Ramos (cell line): ENCODE measurements at regions not wholly inside any gene's neighbourhood (a gene's known extent, or its start where the extent isn't known, plus 50 kb on each side); places are given as distances from the start of the nearest gene placed in this dataset.

Experiments used
- in situ Hi-C: fragments of 300-500 bp; cut with MboI; formaldehyde crosslinking; loops from one replicate; pipeline ENCODE4 v1.14.3; 2022; ENCODE audit warnings: low sequenced_read_pairs; ENCODE audit not compliant: unreplicated experiment

- in situ Hi-C loops = no loop called here
Observed at GRCh38 chr10:58993480-58994221, 182.8 kb upstream of the PHYHIPL start.

DNA sequence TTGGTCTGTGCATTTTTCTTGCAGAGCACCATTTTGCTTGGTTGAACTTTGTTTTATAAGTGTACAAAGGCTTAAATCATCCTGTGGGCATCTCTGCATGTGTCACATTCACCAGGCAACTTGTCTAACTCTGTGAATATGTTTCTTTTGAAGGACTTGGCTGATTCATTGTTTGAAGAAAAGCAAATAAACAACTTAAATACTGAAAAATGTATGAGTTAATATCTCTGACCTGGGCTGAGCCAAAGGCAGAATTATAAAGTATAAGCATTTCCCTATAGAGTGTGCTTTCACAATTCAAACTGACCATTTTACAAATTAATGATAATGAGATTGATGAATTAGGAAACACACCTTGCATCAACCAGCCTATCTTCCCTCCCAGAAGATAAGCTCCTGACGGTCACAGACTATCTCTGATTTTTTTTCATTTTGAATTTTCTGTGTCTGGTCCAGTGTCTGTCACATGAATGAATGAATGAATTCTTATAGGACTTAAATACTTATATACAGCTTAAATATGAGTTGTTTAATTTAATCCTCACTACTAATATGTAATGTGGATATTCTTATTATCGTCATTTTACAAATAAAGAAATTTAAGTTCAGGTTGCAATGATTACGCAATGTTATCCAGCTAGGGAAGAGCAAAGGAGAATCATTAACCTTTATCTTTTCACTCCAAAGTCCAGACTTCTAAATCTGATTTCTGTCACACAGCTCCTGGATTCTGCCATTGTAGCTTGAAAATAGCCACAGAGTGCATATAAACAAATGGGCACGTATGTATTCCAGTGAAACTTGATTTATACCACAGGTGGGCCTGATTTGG lies 182.0 kb upstream of the PHYHIPL start:
- in situ Hi-C loops = no loop called here

DNA sequence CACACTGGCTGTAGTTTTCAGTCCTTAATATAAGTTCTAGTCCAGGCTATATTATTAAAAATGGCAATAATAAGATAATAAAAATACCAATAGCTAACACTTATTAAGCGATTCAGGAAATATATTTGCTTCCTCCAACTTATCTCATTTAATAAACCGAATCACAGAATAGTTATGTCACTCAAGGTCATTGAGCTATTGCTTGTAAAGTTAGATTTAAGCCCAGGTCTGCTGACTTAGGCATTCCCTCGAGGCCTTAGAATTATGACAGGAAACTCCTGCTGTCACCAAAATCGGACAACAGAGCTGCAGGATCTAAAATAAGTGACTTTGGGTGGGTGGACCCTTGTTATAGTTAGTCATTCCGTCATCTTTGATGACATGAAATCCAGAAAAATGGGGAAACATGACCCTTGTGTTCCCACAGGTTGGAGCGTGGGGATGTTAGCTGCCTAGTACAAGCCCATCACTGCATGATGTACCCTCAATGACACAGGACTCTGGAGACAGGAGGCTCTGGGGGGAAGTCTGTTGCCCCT lies 181.3 kb upstream of the PHYHIPL start:
- in situ Hi-C loops = no loop called here

GRCh38 chr10:58996063-58996462 lies 180.4 kb upstream of the PHYHIPL start:
- in situ Hi-C loops = no loop called here

- in situ Hi-C loops = no loop called here
Observed at GRCh38 chr10:58996866-58997265, 179.6 kb upstream of the PHYHIPL start.

DNA sequence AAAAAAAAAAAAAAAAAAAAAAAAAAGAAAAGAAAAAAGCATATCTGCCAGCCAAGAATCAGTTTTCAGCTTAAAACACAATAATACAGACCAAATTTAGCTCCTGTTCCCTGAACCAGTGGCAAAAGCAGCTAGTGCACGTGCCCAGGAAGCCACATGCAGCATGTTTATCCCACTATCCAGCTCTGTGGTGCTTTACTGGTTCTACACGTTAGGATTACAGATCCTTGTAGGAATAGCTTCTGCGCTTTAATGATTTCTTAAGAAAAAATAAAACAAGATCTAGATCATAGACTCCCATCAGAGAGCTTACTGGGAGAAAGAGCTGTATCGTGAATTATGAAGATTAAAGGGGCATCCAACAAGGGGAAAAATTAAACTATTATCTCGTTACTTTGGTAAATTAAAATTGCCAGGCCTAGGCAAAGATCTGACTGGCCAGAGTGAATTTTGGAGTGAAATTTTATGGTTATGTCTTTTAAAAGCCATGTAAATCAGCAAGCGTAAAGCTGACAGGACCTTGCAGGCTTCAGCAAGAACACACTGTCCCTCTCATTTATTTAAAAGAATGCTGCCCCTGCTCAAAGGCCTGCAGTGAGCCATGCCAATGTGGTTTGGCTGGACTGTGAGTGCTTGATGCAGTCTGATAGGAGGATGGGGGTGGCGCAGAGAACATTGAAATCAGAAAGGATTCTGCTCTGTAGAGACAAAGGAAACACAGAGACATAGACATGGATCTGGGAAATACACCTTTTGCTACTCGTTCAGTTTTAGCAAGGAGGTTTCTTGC lies 177.3 kb upstream of the PHYHIPL start:
- in situ Hi-C loops = no loop called here

DNA sequence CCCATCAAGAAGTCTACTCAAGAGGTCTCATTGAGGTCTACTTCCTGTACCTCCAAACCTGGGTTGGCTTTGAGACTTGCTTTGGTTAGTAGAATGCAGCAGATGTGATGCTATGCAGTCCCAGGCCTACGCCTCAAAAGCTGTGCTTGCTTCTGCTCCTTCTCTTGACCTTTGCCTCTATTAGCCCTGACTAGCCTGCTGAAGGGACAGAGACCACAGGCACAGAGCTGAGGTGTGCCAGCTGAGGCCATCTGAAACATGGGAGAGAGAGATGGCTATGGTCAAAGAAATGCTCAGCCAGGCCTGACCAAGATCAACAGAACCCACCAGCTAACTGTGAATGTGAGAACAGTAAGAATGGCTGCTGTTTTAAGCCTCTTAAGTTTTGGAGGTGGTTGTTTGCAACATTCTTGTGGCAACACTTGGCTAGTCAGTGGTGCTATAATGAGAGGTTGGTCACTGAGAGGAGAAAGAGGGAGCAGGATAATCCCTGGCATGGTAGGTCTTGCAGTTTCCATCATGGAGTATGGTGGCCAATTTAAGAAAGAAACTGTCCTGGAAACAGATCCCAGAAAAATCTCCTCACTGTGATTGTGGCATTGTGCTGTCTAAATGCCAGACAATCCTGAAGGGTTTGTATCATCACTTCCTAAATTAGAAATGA lies 176.1 kb upstream of the PHYHIPL start:
- in situ Hi-C loops = no loop called here

- in situ Hi-C loops = no loop called here
Observed at GRCh38 chr10:59002011-59002410, 174.4 kb upstream of the PHYHIPL start.

DNA sequence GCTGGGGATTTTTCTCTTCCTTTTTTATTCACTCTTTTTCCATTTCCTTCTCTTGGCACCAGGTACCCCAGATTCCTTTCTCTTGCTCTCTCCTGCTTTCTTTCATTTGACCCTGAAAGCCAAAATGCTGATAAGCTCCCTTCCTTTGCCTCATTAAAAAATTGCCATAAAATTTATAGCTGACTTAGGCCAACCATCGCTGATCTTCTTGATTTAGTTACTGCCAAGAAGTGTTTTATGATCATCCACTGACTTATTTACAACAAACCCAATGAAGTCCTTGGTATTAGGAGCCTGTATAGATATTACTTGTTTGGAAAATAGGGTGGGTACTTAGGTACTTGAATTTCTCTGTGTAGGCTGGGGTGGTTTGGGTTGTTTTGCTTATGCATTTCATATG lies 173.2 kb upstream of the PHYHIPL start:
- in situ Hi-C loops = no loop called here

GRCh38 chr10:59004392-59004791 lies 172.1 kb upstream of the PHYHIPL start:
- in situ Hi-C loops = no loop called here

GRCh38 chr10:59006511-59007306 lies 169.7 kb upstream of the PHYHIPL start:
- in situ Hi-C loops = no loop called here

DNA sequence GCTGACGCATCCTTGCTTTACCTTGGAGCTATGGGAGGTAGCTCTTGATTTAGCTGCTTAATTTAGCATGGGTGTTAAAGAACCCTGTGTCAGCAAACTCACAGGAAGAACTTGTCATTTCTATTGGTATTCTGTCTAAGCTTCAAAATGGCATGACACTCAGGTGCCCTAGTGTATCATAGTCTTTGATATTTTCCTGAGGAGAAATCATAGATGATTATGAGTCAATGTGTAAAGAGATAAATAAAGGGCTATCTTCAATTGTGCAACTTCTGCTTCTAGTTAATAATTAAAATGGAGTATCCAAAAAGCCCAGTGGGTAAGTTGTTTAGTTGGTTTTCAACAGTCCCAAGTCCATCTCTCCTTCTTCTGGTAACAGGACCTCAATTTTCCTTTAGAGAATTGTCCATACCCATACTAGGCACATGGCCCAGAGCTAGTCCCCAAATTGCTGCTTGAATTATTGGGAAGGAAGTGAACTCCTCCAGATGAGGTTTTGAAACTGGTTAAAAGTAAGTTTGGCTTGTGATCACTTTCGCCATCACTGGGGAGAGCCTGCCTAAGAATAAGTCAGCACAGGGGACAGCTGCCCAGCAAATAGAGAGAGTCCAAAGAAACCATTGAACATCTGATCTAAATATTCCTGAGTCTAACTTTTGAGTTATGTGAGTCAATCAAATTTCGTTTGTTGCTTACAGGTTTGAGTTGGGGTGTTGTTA lies 169.0 kb upstream of the PHYHIPL start:
- in situ Hi-C loops = no loop called here

- in situ Hi-C loops = no loop called here
Observed at GRCh38 chr10:59008452-59008851, 168.0 kb upstream of the PHYHIPL start.

DNA sequence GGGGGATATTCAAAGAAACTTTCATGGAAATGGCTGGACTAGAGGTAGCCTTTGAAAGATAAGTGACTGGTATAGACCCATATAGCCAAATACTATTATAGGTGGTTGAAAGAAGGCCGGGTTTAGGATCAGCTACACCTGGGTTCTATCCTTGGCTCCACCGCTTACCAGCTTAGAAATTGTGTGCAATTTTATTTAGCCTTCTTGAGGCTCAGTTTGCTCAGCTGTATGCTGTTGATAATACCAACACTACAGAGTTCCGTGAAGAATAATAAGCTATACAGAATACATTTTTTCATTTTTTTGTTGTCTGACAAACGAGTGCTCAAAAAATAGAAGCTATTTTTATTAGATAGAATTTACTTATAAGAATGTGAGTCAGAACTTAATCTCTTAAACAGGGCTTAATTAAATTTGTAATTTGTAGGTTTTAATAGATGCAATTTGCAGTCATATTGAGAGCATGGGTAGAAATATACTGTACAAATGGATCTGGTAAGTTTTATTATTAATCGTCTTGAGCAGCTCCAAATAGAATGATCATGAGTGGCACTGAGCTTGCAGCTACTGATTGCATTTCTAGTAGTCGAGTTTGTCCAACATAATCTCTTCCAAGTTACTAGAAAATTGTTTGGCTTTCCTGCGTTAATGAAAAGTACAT lies 164.3 kb upstream of the PHYHIPL start:
- in situ Hi-C loops = no loop called here

DNA sequence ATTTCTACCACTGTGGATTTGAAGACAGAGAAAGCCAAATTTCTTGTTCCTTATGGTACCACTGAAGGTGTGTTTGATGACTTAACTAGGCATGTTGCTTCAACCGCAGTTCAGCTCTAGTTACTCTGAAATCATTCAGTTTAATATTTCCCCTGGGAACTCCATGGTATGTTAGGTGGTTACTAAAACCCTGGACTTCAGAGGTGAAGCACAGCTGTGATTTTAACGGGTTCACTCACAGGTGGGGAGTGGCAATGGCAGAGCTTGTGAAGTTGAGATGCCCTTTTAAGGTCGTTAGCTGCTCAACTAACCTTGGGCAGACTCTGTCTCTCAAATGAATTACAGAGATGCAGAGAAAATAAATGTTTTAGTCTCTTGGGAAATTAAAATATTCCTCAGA lies 163.6 kb upstream of the PHYHIPL start:
- in situ Hi-C loops = no loop called here

DNA sequence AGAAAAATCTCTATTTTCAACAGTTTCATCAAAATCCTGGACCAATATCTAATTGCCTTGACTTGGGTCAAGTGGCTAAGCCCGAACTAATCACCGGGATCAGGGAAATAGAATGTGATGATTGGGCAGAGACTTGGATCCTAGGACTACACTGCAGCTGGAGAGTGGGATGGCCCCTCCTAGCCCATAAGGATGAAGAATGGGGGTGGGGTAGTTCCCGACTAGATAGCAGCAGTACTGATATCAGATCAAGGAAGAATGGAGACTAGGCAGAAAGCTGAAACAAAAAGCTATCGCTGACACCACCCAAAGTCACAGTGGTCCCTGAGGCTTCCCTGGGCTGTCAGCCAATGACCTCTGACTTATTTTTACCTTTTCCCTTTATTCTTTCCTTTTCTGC lies 160.4 kb upstream of the PHYHIPL start:
- in situ Hi-C loops = no loop called here

DNA sequence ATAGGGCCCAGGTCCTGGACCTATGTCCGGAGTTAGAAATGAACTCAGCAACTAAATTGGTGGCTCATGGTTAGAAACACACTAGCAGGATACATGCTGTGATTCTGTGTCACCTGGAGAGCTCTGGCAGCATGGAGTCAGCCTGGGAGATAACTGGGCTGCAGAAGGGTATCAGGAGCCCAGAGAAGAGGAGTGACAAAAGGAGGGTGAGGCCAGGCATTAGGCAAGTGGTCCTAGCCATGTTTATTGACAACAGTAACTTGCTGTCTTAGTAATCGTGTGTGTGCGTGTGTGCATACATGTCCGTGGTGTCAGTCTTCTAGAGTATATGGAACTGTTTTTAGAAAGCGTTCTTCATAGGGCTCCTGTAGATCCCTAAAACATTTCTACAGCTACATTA lies 157.5 kb upstream of the PHYHIPL start:
- in situ Hi-C loops = no loop called here

DNA sequence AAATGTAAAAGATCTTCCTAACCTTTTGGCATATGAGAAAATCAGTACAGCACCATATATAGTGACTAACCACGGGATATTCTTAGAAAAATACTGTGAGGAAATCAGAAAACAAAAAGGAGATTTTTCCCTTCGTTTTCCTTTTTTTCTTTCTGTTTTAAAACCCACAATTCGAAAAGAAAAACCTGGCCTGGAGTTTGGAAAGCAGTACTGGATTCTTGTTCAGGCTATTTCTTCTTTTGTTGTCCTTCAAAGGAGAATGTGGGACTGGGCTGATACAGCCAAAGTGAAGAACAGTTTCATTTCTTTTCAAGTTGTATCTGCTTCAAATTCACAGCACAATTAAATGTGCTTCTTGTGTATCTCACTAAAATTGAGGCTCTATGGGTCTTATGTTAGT lies 156.8 kb upstream of the PHYHIPL start:
- in situ Hi-C loops = no loop called here
